ENCODE measurements at regions not wholly inside any gene's neighbourhood (a gene's known extent, or its start where the extent isn't known, plus 50 kb on each side); places are given as distances from the start of the nearest gene placed in this dataset.

DNA sequence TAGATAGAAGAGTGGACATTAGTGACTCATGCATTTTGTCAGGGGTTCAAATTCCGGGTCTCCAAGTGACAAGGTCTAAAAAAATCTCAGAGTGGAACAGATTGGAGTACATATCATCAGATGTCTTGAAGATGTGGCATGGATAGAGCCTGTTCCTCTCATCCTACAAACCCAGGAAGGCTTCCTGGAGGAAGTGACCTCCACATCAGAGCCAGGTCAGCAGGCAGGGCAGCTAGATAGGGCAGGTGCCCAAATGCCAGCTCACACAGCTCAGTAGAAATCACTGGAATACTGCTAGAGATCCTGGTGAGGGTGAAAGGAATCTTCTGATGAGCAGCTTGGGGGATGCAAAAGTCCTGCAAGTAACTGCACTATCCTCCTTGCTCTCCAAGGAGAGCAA lies 196.6 kb upstream of the SDK2 start:
- Histone ChIP-seq H3K27me3 (peaks cover 0 to 25% (median 0%) of the 10 kb centered on the region in 3 donors), H3K4me1 (no peaks in the 10 kb centered on the region), H3K9me3 (no peaks in the 10 kb centered on the region), H3K27ac (no peak overlapping the region), H3K36me3 (no peaks in the 10 kb centered on the region), H3K4me3 (no peak overlapping the region)
- TF ChIP-seq POLR2A (IDR thresholded peaks at IDR 0.05) (no peak), POLR2AphosphoS5 (IDR thresholded peaks at IDR 0.05) (no peak), EP300 (IDR thresholded peaks at IDR 0.05) (no peak)
- TF ChIP-seq, protein P1, sequence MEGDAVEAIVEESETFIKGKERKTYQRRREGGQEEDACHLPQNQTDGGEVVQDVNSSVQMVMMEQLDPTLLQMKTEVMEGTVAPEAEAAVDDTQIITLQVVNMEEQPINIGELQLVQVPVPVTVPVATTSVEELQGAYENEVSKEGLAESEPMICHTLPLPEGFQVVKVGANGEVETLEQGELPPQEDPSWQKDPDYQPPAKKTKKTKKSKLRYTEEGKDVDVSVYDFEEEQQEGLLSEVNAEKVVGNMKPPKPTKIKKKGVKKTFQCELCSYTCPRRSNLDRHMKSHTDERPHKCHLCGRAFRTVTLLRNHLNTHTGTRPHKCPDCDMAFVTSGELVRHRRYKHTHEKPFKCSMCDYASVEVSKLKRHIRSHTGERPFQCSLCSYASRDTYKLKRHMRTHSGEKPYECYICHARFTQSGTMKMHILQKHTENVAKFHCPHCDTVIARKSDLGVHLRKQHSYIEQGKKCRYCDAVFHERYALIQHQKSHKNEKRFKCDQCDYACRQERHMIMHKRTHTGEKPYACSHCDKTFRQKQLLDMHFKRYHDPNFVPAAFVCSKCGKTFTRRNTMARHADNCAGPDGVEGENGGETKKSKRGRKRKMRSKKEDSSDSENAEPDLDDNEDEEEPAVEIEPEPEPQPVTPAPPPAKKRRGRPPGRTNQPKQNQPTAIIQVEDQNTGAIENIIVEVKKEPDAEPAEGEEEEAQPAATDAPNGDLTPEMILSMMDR (IDR thresholded peaks at IDR 0.05) = no peak
- WGBS, 2 donors = 64 to 85% methylated on average over 1 of the region's 1 CpG
- DNase-seq = no peak
- intact Hi-C loops (cut with DNase I) = no loop called here

DNA sequence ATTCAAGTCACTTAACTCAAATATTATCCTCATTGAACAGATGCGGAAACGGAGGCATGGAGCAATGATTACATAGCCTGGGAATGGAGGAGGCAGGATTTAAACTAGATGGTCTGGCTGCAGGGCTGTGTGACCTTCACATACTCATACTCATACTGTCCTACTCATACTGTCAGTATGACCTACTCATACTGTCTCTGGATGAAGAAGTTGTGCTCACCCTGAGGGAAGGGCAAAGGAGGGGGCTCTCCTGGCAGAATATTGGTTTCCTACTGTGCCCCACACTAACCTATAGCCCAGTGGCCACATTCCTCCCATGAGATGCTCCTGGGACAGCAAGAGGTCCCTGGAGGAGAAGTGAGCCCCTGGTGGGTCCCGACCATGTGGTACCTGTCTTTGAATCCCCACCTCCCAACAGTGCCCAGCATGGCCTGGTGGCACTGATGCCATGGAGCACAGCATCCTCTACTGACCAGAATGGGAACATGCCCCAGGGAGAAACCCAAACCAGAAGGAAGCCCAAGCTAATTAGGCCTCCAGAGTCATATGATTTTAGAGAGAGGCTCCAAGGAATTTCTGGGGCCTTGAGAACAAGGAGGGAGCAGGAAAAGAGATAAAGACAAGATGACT lies 197.3 kb upstream of the SDK2 start:
- no peak for DNase-seq
- H3K36me3 ChIP-seq = no peaks in the 10 kb centered on the region
- H3K4me1 ChIP-seq = no peaks in the 10 kb centered on the region
- TF ChIP-seq EP300 (IDR thresholded peaks at IDR 0.05) (no peak), POLR2A (IDR thresholded peaks at IDR 0.05) (no peak), POLR2AphosphoS5 (IDR thresholded peaks at IDR 0.05) (no peak)
- TF ChIP-seq, protein P1 (IDR thresholded peaks at IDR 0.05) = no peak
- 77 to 81% methylated on average over 3 of the region's 3 CpGs for WGBS, 2 donors
- no peak overlapping the region for H3K27ac ChIP-seq
- H3K27me3 ChIP-seq = peaks cover 0 to 19% (median 0%) of the 10 kb centered on the region in 3 donors
- no peak overlapping the region for H3K4me3 ChIP-seq
- H3K9me3 ChIP-seq = no peaks in the 10 kb centered on the region
- intact Hi-C loops (cut with DNase I) = no loop called here

DNA sequence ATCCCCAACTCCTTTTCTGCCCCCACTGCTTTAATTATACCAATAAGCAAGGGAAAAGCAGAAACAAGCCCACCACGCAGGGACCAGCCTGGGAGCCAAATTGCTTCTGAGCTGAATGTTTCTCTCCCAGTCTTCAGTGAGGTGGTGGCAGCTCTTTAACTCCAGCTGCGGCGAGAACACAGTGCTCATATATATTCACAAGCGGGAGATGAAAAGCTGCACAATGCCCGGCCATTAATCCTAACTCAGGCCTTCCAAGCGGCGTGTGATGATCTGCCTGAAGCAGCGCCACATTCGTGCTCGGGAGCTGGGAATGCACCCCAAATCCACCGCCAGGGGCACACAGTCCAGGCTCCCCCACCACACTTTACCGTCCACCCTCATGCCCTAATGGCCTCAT lies 203.7 kb upstream of the SDK2 start:
- Histone ChIP-seq H3K9me3 (no peaks in the 10 kb centered on the region), H3K27ac (no peak overlapping the region), H3K27me3 (no peaks in the 10 kb centered on the region), H3K36me3 (no peaks in the 10 kb centered on the region), H3K4me3 (no peak overlapping the region), H3K4me1 (no peaks in the 10 kb centered on the region)
- TF ChIP-seq, protein P1 (IDR thresholded peaks at IDR 0.05) = no peak
- TF ChIP-seq POLR2AphosphoS5 (IDR thresholded peaks at IDR 0.05) (no peak), POLR2A (IDR thresholded peaks at IDR 0.05) (no peak), EP300 (IDR thresholded peaks at IDR 0.05) (no peak)
- 93% methylated on average over 12 of the region's 12 CpGs for WGBS, 2 donors
- no peak for DNase-seq
- intact Hi-C loops (cut with DNase I) = no loop called here

DNA sequence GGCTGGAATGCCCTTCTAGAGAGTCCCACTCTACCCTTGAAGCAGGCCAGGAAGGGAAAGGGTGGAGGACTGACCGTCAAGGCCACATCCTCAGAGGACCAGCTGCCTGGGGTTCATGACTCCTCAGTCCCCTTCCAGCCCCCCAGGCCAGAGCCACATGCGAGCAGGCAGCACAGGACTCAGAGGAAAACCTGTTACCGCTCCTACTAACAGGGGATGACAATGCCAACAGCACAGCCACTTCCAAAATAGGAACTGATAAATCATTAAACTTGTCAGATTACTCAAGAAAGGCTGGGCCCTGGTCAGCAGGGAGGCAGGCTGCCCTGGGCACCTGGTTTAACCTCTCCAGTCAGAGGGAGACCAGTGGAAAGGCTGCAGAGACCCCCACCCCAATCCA lies 206.2 kb upstream of the SDK2 start:
- Histone ChIP-seq H3K4me1 (no peaks in the 10 kb centered on the region), H3K4me3 (no peak overlapping the region), H3K27ac (no peak overlapping the region), H3K9me3 (no peaks in the 10 kb centered on the region), H3K27me3 (peaks cover 0 to 2% (median 0%) of the 10 kb centered on the region in 3 donors), H3K36me3 (no peaks in the 10 kb centered on the region)
- TF ChIP-seq EP300 (IDR thresholded peaks at IDR 0.05) (no peak), POLR2A (IDR thresholded peaks at IDR 0.05) (no peak), POLR2AphosphoS5 (IDR thresholded peaks at IDR 0.05) (no peak)
- TF ChIP-seq, protein P1 (IDR thresholded peaks at IDR 0.05) = no peak
- 68 to 71% methylated on average over 3 of the region's 3 CpGs for WGBS, 2 donors
- no peak for DNase-seq
- intact Hi-C loops (cut with DNase I) = no loop called here

DNA sequence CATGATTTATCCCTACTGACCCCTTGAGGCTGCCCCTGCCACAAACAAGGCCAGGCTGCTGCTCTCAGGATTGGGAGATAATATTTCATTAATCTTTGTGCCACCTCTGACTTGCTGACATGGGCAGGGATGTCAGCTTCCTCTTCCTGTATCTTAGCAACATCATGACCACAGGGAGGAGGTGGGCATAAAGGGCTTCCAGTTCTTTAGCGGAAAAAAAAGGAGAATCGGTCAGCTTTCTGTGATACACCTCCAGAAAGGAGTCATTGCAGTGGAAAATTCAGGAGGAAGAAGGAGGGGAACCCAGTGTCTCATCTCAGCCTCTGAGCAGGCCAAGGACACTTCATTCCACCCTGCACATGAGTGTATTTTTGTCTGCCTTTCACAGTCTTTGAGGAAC lies 206.8 kb upstream of the SDK2 start:
- Histone ChIP-seq H3K4me3 (no peak overlapping the region), H3K4me1 (no peaks in the 10 kb centered on the region), H3K9me3 (peaks cover 0 to 2% (median 0%) of the 10 kb centered on the region in 4 donors), H3K27me3 (peaks cover 0 to 5% (median 0%) of the 10 kb centered on the region in 3 donors), H3K27ac (no peak overlapping the region), H3K36me3 (no peaks in the 10 kb centered on the region)
- no peak for DNase-seq
- intact Hi-C loops (cut with DNase I) = no loop called here
- 52 to 78% methylated on average over 2 of the region's 2 CpGs for WGBS, 2 donors
- no peak for TF ChIP-seq EP300 (IDR thresholded peaks at IDR 0.05)
- TF ChIP-seq, protein P1 (IDR thresholded peaks at IDR 0.05) = no peak
- no peak for TF ChIP-seq POLR2A (IDR thresholded peaks at IDR 0.05)
- no peak for TF ChIP-seq POLR2AphosphoS5 (IDR thresholded peaks at IDR 0.05)
